ENCODE measurements at regions not wholly inside any gene's neighbourhood (a gene's known extent, or its start where the extent isn't known, plus 50 kb on each side); places are given as distances from the start of the nearest gene placed in this dataset.
"Not testable (repeated sequence)": the region's sequence is repeated elsewhere in the genome, so short reads cannot be mapped to it uniquely, and the experiment has no call there.

DNA sequence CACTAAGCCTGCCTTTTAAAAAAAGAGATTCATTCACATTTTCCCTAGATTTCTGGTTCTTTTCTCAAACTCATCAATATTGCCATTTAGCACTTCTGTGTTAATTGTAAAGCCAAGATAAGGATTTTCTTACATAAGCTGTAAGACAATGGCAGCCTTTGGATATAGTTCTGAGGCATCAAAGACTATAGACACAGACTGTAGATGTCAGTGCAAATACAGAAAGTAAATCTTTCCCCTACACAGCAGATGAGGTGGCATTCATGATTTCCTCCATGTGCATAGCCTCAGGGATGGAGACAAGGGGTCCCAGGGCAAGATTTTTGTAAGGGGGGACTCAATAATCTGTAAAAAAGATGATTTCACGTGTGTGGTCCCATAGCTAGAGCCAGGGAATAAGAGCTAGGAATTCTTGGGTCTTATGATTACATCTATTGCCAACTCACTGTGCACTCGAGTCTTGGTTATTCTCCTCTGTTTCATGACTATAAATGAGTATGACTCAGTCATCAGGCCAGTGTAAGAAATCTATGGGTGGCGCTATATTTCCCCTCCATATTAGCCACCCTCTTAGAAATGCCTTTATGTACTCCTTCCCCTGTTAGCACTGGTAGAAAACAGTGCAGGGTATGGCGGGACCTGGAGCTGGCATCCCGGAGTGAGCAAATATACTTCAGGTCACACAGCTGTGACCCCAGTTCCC lies 207.5 kb downstream of the EXOC5 start:
- no peak for DNase-seq (ENCODE audit: low spot score)

DNA sequence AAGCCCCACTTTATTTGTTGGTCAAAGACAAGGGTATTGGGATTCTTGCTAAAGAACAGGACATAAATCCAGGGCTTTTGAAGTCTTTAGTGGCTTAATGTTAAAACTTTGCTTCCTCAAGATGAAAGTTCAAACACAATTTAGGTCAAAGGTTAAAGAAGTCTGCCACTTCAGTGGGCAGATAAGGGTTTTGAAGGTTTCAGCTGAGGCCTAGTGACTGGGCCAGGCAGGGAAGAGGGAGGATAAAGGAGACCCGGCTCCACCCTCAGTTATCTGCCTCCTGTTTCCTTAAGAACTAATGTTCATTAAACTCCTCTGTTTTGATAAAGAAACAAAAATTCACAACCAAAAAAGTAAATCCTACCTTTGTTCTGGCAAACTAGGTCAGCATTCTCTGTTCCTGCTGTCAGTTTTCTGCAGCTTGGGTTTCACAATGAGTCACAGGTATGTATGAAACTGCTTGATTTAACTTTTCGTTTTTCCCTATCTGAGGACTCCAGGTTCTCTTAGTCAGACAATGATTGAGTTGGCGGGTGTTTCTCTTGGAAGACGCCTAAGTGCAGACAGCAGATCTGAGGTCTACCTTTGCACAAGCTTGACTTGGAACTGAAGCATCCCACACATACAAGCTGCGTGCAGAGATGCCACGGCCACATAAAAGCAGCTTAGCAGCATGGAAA lies 208.3 kb downstream of the EXOC5 start:
- no peak for DNase-seq (ENCODE audit: low spot score)

GRCh38 chr14:57058319-57058718 lies 210.4 kb downstream of the EXOC5 start:
- no peak for DNase-seq (ENCODE audit: low spot score)

DNA sequence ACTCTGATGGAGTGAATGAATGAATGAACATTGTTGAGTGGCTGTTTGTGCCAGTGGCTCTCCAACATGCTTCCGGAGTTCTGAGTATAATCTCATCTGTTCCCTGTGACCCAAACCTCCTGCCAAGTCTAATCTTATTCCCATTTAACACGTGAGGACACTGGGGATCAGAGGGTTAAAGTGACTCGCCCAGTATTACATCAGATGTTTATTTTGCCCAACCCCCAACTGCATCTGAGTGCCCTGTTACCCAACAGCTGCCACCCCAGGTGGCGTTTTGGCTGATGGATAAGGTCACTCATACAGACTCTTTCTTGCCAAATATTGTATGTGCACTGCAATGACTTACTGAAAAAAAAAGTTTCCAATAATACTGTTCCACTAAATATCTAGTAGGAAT lies 210.9 kb downstream of the EXOC5 start:
- DNase-seq (ENCODE audit: low spot score), result no peak

DNA sequence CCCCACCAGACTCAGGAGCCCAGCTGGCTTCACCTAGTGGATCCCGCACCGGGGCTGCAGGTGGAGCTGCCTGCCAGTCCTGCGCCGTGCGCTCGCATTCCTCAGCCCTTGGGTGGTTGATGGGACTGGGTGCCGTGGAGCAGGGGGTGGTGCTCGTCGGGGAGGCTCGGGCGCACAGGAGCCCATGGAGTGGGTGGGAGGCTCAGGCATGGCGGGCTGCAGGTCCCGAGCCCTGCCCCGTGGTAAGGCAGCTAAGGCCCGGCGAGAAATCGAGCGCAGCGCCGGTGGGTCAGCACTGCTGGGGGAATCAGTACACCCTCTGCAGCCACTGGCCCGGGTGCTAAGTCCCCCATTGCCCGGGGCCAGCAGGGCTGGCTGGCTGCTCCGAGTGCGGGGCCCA lies 212.2 kb downstream of the EXOC5 start:
- not testable (repeated sequence) for DNase-seq (ENCODE audit: low spot score)

DNA sequence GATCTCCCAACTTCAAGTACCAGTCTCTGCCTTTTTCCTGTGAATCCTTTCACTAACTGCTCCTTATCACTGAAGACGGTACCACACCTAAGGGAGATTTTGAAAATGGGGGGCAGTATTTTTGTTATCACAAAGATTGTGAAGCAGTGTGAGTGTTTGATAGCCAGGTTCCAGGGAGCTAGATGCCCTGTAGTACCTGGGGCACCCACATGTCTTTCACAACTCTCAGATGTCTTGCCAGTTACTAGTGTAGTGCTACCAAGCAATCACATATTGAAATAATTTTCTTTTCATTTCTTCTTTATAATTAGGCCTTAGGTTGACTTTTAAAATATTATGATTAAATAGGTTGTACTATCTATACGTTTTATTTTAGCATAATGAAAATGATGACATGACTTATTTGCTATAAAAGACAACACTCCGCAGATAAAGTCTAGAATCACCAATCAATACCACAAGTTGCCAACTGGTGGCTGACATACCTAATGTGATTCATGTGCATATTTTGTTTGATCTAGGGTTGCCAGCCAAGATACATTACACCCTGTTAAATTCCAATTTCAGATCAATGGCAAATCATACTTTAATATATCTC lies 215.9 kb downstream of the EXOC5 start:
- no peak for DNase-seq (ENCODE audit: low spot score)

- DNase-seq (ENCODE audit: low spot score), result no peak
These were observed 217.1 kb downstream of the EXOC5 start for GRCh38 chr14:57051633-57052032.

DNA sequence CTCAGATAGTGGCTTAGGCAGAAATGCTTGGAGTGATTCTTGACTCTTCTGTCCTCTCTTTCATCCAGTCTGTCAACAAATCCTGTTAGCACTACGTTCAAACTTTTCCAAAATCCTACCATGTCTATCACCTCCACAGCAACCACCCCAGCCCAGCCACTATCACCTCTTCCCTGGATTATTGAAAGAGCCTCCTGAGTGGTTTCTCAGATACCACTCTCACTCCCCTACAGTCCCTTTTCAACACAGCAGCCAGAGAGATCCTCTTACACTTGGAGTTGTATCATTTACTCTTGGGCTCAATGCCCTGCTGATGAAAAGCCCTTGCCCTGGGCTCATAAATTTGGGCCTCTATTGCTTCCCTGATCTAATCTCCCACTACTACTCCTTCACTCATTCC lies 218.9 kb downstream of the EXOC5 start:
- DNase-seq (ENCODE audit: low spot score), result no peak

- no peak for DNase-seq (ENCODE audit: low spot score)
These were observed 222.5 kb downstream of the EXOC5 start for GRCh38 chr14:57046175-57046574.

DNA sequence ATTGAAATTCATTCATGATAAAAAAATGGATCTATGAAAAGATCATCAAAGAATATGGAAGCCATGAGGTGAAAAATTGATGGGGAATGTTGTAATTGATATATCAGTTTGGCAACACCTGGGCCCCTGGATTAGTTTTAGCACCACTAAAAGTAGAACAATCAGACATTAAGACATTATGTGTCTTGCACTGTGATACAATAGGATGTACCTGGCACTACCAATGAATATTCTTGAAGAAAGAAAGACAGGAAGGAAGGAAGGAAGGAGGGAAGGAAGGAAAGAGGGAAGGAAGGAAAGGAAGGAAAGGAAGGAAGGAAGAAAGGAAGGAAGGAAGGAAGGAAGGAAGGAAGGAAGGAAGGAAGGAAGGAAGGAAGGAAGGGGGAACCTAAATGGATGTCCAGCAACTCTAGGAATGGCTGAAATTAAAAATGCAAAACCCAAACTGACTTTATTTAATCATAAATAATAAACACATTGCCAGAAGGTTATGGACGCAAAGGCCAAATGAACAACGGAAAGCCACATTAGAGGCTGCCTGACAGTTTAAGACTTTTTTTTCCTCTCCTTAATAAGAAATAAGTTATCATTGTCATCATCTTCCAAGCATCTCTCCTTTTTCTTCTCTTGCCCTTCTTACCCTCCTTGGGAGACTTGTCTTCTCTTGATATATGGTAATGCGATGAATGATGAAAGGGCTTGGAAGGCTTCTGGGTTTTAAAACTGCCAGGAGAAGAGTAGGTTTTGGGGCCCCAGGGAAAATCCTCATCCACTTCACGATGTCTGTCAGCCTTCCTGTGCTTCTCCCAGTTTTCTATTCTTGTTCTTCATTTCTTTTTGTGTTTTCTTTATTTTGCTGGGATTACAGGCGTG lies 224.4 kb downstream of the EXOC5 start:
- not testable (repeated sequence) for DNase-seq (ENCODE audit: low spot score)

DNA sequence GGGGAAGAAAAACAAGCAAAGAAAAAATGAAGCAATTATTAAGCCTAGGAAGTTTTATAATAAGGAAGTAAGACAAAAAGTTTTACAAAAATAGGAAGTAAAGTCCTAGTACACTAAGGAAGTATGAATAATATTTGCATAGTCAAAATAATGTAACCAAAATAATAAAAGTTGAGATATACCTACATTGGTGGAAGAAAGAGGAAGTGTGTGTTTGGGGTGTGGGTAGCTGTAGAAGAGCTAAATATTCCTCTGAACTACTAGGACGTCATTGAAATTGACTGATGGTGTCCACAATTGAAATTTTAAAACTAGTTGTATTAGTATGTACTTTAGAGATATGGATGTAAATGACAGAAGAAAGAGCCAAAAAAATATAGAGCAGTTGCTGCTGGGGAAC lies 228.4 kb upstream of the OTX2 start:
- peak; percentile 19 for DNase-seq (ENCODE audit: low spot score)

- no peak for DNase-seq (ENCODE audit: low spot score)
These were observed 221.2 kb upstream of the OTX2 start for GRCh38 chr14:57031474-57031873.

- no peak for DNase-seq (ENCODE audit: low spot score)
These were observed 219.5 kb upstream of the OTX2 start for GRCh38 chr14:57029620-57030253.

DNA sequence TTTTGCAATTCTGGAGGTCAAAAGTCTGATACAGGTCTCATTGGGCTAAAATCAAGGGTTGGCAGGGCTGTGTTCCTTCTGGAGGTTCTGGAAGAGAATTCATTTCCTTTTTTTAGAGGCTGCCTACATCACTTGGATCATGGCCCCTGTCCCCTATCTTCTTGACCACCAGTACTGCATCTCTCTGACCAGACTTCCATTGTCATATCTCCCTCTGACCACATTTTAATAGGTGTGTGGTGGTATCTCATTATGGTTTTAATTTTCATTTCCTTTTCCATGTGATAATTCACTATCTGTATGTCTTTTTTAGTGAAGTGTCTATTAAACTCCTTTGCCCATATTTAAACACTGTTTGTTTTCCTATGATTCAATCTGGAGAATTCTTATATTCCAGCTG lies 215.2 kb upstream of the OTX2 start:
- no peak for DNase-seq (ENCODE audit: low spot score)

DNA sequence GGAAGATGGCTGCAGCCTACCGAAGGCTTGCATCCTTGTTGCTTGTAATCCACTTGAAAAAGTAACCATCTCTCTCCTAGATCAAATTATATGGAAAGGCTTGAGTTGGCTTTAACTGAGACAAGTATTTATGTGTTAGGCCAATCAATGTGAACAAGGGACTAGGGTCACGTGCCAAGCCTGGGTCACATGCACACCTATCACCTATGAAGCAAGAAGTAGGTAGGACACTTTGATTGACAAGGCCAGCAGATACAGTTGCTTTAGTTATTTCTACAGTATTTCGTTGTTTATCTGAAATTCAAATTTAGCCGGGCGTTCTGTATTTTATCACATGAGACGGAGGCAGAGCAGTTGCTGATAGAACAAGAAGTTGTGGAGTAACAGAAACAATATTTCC lies 212.3 kb upstream of the OTX2 start:
- no peak for DNase-seq (ENCODE audit: low spot score)

- DNase-seq (ENCODE audit: low spot score), result no peak
These were observed 207.8 kb upstream of the OTX2 start for GRCh38 chr14:57018065-57018464.

GRCh38 chr14:57013987-57014386 lies 203.7 kb upstream of the OTX2 start:
- DNase-seq (ENCODE audit: low spot score), result no peak

DNA sequence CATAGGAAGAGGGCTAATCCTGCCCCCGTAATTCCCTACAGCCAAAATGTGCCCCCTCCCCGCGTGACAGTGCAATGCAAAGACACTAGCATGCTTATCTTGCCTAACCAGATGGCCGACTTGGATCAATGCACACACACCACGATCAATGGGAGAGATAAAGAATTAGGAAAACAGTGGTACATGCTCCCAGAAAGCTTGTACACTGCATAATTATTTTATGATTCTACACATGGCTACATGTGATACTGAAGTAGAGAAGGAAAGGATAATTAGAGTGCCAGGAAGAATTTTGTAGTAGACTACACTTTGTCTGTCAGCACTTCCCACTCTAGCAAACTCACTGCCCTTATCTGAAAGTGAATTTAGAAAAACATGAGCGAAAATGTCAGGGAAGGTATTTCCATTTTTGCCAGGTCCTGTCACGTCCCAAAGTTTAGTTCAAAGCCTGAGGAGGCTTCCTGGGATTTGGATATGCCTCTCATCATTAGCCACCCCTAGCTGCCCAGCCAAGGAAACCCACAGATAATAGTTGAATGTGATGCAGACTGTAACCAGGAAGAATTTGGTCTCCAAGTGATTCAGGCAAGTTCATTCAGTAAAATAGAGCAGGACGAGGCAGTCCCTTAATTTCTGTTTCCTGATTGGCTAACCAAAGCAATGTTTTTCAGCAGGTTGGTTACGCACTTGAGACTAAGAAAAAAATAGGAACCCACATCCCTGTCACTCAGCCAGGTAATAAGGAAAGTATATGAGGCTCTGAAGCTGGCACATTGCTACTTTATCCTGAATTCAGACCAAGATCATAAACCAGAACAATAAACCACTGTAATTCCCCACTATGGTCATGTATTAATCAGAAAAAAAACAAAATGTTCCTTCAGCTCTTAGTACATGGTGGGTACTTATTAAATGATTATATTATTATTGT lies 199.6 kb upstream of the OTX2 start:
- no peak for DNase-seq (ENCODE audit: low spot score)

DNA sequence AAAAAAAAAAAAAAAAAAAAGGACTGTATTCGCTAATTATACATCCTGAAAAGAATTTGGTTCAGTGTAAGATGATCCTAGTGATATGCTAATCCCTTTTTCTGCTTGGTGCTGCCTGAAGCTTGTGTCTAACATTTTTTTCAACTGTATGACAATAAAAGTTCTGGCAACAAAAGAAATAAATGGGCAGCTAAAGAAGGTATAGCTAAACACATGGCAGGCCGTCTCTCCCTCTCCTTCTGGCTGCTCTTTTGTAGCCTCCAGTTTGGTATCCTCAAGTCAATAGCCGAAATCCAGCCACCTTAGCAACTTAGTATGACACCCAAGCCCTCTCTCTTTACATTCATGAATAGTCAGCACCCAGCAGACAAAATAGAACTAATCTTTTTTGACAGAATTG lies 198.3 kb upstream of the OTX2 start:
- no peak for DNase-seq (ENCODE audit: low spot score)

DNA sequence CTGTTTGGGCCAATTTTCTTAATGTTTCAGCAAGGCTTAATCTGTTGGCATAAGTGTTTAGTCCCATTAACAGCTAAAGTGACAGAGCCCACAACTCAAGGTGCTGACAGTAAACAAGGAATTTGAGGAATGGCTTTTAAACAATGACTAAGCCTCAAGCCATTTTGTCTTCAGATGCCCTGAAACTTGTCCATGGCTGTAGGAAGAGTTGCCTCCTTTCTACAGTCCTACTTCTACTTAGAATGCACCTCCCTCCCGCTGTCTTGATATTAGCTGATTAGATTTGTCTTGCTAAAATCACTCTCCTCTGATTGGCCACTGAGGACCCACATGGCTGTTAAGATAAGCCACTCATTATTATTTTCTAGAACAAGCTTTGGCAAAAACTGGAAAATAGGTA lies 188.4 kb upstream of the OTX2 start:
- no peak for DNase-seq (ENCODE audit: low spot score)
